NCI-H1048 (cell line): ENCODE measurements at regions not wholly inside any gene's neighbourhood (a gene's known extent, or its start where the extent isn't known, plus 50 kb on each side); places are given as distances from the start of the nearest gene placed in this dataset.
"Not testable (repeated sequence)": the region's sequence is repeated elsewhere in the genome, so short reads cannot be mapped to it uniquely, and the experiment has no call there.

Source experiments
- DNase-seq: peaks from one replicate; lab custom pipeline; 2025; lab: John Stamatoyannopoulos, UW

DNA sequence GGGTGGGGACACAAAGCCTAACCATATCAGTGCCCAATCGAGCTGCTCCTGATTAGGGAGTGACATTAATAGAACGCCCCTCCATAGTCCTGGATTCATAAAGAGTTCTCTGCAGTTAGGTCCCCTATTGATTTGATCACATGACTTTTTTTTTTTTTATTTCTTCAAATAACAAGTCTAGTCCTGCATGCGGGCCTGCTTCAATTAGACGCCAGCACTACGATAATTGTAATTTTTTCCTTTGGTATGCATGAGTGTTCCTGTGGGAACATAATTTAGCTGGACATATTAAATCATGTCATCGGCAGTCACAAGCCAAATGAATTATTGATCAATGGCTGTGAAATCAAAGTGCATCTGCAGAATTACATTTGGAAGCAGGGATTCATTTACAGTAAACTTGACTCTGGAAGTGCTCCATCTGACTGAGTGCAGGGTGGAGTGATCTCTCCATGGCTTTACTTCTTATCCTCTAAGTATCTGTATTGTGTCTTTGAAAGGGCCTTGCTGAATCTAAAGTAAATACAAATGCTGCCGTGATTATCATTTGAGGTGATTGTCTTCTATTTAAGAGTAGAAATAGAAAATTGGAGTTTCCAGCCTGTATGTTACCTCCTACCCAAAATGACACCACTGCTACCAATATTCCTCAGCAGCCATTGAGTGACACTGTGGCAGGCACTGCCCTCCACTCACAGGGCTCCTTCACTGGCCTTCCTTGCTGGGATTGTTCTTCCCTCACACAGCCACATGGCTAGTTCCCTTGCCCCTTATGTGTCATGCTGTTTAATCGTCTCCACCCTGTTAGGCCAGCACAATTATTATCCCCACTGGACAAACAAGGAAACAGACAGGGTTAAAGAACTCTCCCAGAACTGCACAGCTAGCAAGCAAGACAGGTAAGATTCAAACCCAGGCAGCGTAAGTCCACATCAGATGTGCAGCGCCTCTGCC is 337.4 kb upstream of the ID2 start:
- no peak for DNase-seq

DNA sequence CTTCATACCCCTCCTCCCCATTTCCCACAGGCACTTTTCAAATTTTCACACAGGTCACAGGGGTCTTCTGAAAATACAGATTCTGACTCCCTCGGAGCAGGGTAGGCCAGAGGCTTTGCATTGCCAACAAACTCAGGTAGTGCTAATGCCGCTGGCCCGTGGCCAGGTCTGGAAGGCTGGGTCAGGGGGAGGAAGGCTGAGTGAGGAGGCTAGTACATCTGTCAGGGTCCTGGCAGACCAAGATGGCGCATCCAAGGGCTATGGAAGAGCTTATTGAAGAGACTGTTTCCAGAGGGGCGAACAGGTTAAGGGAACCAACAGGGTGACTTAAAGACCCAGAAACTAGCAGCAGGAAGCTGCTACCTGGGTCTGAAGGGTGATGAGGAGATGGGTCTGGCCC is 336.7 kb upstream of the ID2 start:
- no peak for DNase-seq

- no peak for DNase-seq
Observed at GRCh38 chr2:8346208-8346607, 335.6 kb upstream of the ID2 start.

- DNase-seq = no peak
Observed at GRCh38 chr2:8346706-8347430, 335.0 kb upstream of the ID2 start.

- DNase-seq = not testable (repeated sequence)
Observed at GRCh38 chr2:8348911-8349310, 332.9 kb upstream of the ID2 start.

DNA sequence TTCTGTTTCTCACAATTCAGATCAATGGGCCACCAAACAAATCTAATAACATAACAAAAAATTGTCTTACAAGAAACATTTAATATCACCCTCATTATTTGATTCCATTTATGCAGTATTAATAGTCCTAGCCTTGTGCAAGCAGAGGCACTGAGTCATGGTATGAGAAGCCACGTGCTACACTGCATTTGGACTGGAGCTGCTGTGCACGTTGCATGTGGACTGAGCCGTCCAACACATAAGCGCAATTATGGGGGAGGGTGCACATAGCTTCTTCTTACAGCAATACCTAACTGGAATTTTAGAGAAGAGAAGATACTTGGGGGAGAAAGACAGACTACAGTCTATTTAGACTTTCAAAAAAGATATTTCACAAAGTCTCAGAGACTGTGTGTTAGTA is 329.6 kb upstream of the ID2 start:
- no peak for DNase-seq

- DNase-seq = no peak
Observed at GRCh38 chr2:8352989-8353388, 328.9 kb upstream of the ID2 start.

GRCh38 chr2:8355102-8355859 is 326.6 kb upstream of the ID2 start:
- DNase-seq = no peak

DNA sequence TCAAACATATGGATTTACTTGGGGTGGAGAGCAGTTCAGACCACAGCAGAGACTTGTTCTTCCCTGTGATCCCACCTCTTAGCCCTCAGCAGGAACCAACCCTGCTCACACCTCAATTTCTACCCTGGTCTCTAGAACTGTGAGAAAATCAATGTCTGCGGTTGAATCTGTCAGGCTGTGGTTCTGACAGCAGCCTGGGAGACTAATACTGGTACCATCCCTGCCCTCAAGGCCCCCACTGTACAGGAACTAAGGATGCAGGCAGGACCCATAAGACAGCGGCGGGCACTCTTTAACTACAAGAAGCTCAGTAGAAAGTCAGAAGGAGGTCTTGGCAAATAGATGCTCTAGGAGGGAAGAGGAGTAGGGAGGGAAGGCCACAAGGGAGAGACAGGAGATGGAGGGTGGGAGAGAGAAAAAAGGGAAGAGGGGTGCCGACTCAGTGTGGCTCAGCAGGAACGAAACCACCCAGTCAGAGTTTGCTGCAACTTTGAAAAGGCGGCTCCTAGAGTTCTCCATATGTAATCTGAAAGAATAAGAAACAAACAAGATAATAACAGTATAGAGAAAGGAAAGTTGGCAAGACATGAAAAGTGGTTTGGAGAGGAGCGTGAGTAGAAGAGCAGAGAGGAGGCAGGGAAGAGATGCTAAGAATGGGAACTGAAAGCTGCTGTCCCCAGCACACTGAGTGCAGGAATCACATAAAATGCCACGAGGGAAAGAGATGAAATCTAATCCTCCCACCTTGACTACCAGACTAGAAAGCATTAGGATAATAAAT is 323.9 kb upstream of the ID2 start:
- DNase-seq = no peak

DNA sequence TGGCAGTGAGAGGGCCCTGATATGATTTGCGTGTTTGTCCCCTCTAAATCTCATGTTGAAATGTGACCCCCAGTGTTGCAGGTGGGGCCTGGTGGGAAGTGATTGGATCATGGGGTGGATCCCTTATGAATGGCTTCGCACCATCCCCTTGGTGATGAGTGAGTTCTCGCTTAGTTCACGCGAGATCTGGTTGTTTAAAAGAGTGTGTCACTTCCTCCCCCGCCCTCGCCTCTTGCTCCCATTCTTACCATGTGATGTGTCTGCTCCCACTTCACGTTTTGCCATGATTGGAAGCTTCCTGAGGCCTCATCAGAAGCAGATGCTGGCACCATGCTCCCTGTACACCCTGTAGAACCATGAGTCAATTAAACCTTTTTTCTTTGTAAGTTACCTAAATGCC is 319.9 kb upstream of the ID2 start:
- DNase-seq = no peak

GRCh38 chr2:8363161-8363560 is 318.7 kb upstream of the ID2 start:
- no peak for DNase-seq

- no peak for DNase-seq
Observed at GRCh38 chr2:8364668-8365067, 317.2 kb upstream of the ID2 start.

GRCh38 chr2:8365331-8365910 is 316.4 kb upstream of the ID2 start:
- DNase-seq = no peak

- no peak for DNase-seq
Observed at GRCh38 chr2:8367833-8368232, 314.0 kb upstream of the ID2 start.

- no peak for DNase-seq
Observed at GRCh38 chr2:8368463-8368862, 313.4 kb upstream of the ID2 start.

GRCh38 chr2:8369522-8369921 is 312.3 kb upstream of the ID2 start:
- no peak for DNase-seq

DNA sequence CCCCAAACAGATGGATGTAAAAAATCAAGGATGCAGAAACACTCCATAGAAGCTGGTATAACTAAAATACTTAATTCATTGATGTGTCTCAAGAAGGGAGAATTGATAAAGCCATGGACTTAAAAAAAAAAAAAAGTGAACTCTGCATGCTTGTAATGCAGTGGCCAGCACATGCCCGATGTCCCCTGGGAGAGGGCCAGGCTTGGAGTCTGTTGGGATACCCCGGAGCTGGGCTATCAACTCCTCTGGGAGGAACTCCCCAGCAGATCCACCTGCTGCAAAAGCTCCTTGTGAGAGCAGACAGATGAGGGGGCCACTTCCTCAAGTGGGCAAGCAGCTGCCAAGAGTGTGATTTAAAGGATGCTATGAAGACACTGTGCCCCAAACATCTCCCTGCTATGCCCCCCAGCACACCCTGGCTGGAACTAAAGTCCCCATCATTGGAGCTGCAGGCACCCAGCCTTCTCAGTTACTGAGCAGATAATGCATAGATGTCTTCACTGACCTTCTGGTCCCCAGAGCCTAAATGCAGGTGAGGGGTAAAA is 311.5 kb upstream of the ID2 start:
- DNase-seq = no peak

GRCh38 chr2:8371653-8372052 is 310.2 kb upstream of the ID2 start:
- DNase-seq = no peak

- DNase-seq = no peak
Observed at GRCh38 chr2:8374782-8375181, 307.1 kb upstream of the ID2 start.

DNA sequence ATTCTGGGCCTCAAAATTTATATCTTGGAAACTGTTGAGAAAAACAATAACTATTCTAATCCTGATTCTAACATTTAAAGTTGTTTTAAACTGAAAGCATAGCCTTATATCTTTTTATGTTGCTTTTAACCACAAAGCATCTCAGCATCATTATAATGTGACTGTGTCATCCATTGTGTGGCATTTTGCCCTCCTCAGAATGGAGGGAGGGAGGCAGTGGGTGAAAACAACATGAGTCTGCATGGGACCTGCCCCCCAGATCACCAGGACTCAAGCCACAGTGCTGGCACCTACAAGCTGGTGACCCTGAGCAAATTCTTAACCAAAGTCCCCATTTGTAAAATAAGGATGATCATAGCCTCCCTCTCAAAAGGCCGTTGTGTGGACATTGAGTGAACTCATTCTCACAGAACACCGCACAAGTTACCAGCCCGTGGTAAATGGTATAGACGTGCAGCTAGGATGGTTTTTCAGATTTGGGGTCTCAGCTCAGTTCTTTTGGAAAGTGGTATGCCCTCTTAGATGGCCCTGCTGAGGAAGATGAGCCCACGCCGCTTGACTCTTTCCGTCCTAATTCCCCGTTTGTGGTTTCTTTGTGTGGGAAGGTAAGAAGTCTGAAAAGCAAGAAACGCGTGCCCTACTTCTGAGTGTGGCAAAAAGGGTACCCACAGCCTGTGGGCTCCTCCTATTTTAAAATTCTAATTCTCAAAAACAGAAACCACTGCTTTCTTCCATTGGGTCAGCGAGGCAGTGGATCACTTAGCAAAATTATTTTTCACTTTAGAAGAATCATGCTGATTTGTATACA is 305.0 kb upstream of the ID2 start:
- DNase-seq = no peak
